ENCODE measurements at regions not wholly inside any gene's neighbourhood (a gene's known extent, or its start where the extent isn't known, plus 50 kb on each side); places are given as distances from the start of the nearest gene placed in this dataset.

DNA sequence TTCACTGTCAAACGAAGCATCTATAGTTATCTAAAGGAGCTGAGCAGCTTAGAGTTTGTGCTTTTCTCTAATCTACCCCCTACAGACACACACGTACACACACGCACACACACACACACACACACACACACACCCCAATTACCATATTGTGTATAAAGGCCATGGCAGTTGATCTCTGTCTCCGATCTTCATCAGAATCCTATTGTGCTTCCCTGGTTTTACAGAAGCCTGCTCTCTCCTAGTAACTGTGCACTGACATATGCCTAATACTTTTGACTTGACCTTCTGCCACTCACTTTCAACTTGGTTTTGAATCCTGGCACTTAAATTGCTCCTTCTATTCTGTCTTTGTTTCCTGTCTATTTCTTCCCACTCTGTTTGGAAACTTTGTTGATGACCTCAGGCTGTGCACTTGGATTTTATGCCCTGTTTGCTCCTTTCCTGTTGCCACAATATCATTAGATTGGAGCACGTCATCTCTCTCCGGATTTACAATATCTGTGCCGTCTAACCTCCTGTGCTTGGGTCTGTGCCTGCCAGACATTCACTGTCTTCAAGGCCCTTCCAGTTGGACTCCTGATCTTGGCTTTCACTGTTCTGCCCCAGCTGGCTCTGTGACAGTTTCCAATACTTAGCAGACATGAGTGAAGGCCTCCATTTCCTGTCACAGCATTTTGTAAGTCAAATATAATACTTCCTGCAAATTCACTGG, 928.1 kb downstream of the FAT4 start:
- DNase-seq, result no peak

GRCh38 chr4:126247409-126247808, 932.7 kb downstream of the FAT4 start:
- no peak for DNase-seq

GRCh38 chr4:126250006-126250405, 935.3 kb downstream of the FAT4 start:
- no peak for DNase-seq

- DNase-seq, result no peak
Measured at GRCh38 chr4:126251169-126251568, 936.4 kb downstream of the FAT4 start.

GRCh38 chr4:126262665-126263064, 947.9 kb downstream of the FAT4 start:
- no peak for DNase-seq

DNA sequence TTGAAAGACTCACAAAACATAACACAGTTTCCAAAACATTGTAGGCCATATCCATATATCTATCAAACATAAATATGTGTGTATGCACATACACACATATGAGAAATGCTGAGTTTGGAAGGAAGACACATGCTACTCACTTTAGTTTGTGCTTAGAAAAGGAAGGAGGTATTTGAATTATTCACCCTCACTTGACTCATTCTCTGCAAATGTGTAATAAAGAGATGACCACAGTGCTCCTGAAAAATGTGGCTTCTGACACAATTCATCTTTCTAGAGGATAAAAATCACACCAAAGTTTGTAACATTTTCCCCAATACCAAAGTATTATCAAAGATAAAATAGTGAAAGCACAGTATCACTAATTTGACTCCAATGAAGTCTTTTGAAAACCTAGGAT, 950.1 kb downstream of the FAT4 start:
- DNase-seq, result no peak

DNA sequence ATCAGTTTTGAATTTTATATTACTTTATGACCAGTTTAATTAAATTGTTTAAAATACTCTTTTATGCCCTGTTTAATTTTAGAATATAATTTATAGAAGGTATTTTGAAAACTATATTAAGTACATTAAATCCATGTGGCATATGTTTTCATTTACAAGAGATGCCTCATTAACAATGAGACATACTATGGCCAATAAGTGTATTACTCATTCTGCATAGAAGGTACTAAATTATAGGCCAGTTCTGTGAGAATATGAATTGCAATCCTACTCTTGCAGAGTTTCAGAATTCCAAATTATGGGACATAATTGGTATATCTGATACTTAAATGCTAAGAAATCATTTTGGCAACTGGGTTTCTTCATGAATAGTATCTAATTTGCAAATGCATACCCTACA, 951.1 kb downstream of the FAT4 start:
- no peak for DNase-seq

DNA sequence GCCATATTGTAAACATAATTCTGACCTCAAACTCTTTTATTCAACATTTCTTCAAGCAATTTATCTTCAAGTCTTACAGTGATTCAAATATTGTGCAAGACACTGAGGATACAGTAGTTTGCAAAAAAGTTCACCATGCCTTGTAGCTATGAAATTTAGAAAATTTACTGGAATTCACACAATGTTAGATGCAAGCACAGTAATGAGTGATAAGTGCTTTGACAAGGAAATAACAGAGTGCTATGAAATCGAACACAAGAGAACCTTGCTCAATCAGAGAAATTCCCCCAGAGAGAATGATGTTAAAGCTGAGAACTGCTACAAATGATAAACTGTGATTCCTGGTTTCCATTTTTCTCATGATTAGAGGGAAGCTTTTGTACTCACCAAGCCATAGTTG, 952.9 kb downstream of the FAT4 start:
- no peak for DNase-seq

- DNase-seq, result no peak
Measured at GRCh38 chr4:126268106-126268505, 953.4 kb downstream of the FAT4 start.

- DNase-seq, result no peak
Measured at GRCh38 chr4:126269106-126269505, 954.4 kb downstream of the FAT4 start.

DNA sequence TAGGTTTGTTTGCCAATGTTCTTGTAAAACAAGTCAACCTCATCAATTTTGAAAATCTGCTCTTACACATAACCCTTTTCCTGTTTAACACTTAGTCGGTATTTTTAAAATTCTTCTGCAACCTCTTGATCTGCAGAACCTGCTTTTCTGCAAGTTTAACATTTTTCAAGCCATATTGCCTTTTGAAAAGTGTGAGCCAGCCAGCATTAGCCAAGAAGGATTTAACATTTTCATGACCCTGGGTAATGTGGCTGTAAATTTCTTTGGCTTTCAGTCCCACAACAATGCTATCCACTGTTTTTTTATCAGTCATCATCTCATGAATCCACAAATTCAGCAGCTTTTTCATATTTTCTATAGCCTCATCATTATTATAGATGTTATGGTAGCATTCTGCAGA, 956.5 kb downstream of the FAT4 start:
- DNase-seq, result no peak

- no peak for DNase-seq
Measured at GRCh38 chr4:126273746-126274145, 959.0 kb downstream of the FAT4 start.

DNA sequence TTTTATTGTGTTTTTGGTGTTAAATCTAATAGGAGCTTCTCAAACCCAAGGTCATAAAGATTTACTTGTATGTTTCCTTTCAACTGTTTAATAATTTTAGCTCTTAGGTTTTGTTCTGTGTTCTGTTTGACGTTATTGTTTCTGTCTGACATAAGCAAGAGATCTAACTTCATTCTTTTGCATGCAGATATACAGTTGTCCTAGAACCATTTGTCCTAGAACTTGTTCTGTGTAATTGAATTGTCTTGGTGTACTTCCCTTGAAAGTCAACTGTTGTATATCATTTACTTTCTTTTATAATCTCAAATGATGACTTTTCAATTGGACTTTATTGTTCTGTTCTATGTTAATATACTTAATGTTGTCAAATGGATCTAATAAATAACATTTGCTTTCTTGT, 977.1 kb downstream of the FAT4 start:
- DNase-seq, result no peak

- no peak for DNase-seq
Measured at GRCh38 chr4:126298271-126298670, 983.5 kb downstream of the FAT4 start.

- DNase-seq, result no peak
Measured at GRCh38 chr4:126306152-126306869, 991.6 kb downstream of the FAT4 start.

GRCh38 chr4:126318376-126318775, 1003.6 kb downstream of the FAT4 start:
- DNase-seq, result no peak

- DNase-seq, result no peak
Measured at GRCh38 chr4:126328914-126329313, 1014.2 kb downstream of the FAT4 start.

DNA sequence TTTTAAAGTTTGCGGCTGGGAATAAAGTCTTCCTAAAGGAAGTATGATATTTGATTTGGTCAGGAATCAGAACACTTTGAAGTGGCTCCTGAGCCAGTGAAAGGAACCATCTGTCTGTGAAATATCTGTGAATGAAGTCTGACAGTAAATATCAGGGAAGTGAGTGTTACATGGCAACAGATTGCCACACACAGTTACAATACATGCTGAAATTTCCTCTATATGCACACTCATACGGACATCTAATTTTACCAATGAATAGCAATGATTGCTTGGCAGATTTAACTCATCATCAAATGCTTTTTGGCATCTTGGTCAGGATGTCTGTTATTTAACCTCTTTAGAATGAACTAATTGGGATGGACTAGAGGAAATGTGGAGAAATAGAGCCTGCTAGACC, 1023.8 kb downstream of the FAT4 start:
- no peak for DNase-seq

DNA sequence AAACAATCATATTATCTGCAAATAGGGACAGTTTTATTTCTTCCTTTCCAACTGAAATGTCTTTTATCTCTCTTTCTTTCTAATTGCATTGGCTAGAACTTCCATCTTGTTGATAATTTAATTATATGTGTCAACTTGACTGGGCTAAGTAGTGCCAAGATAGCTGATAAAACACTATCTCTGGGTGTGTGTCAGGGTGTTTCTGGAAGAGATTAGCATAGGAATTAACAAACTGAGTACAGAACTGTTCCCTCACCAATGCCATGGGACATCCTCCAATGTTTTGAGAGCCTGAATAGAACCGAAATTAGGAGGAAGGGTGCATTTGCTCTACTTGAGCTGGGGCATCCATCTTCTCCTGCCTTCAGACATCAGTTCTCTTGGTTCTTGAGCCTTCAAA, 1027.2 kb downstream of the FAT4 start:
- DNase-seq, result no peak

DNA sequence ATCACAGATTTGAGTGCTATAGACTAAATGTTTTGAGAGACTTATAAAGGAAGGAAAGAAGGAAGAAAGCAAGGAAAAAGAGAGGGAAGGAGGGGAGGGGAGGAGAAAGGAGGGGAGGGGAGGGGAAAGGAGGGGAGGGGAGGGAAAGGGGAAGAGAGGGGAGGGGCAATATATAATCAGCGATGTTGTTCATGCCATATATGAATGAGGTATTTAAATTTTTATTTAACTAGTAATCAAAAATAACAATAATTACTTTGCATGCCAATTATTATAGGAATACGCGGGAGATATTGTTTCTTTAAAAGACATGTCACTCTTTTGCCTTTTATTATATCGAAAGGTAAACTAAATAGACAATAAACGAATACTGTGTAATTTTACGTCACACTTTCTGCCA, 1029.7 kb downstream of the FAT4 start:
- no peak for DNase-seq

GRCh38 chr4:126346654-126347053, 1031.9 kb downstream of the FAT4 start:
- DNase-seq, result no peak

DNA sequence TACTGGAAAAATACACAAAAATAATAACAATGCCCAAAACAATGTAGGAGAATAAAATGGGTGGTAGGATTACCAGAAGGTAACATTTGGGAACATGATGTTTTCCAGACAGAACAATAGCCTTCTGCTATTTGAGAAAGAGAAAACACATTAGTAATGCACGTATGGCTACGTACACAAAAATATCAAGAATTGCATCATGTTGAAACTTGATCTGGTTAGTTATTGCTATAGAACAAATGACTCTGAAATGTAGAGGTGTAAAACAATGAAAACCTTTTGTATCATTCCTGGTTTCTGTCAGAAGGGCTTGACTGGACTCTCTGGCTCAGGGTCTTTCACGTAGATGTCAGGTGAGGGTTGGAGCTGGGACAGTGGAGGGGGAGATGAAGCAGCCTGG, 1040.0 kb downstream of the FAT4 start:
- no peak for DNase-seq

GRCh38 chr4:126358041-126358440, 1043.3 kb downstream of the FAT4 start:
- no peak for DNase-seq

GRCh38 chr4:126361287-126361686, 1046.5 kb downstream of the FAT4 start:
- no peak for DNase-seq

Measured in NCI-H1092 (cell line).